ENCODE measurements at regions not wholly inside any gene's neighbourhood (a gene's known extent, or its start where the extent isn't known, plus 50 kb on each side); places are given as distances from the start of the nearest gene placed in this dataset.

GRCh38 chr11:45430361-45430760, 144.2 kb upstream of the SYT13 start:
- CTCF ChIA-PET: interaction anchor here (0.6 kb wide), 1 partner anchor 408 kb away, joined by 3 read pairs; no protein-coding TSS in a partner anchor
- 32% methylated on average over 1 of the region's 1 CpG for WGBS (ENCODE audit: low lambda C conversion rate)
- peaks cover 18% of the 10 kb centered on the region; the same call in 1 of the 2 replicates for H3K27me3 ChIP-seq (ENCODE audit: insufficient read depth)

GRCh38 chr11:45429719-45430118, 143.6 kb upstream of the SYT13 start:
- no peaks in the 10 kb centered on the region for H3F3A ChIP-seq (replicated peaks; ENCODE audit: insufficient read depth)
- CTCF ChIA-PET: interaction anchor here (0.6 to 1.0 kb wide), 2 partner anchors 59 to 407 kb away, joined by 3 read pairs; no protein-coding TSS in a partner anchor

More at GRCh38 chr11:45430361-45430760, 144.2 kb upstream of the SYT13 start:
- Histone ChIP-seq H3K9ac (no peak overlapping the region), H4K20me1 (ENCODE audit: insufficient read depth) (no peaks in the 10 kb centered on the region), H3K9me3 (no peaks in the 10 kb centered on the region), H3K4me1 (ENCODE audit: control insufficient read depth in 1 of 2, insufficient read depth in 2 of 2, low read depth in 1 of 2, low read length in 1 of 2) (no peaks in the 10 kb centered on the region; a peak in 1 of 4 replicates), H2AFZ (ENCODE audit: low read depth) (no peak overlapping the region), H3K9me2 (no peaks in the 10 kb centered on the region), H3K4me3 (ENCODE audit: low read depth in 2 of 2, low read length in 1 of 2) (no peak overlapping the region), H3K79me2 (ENCODE audit: insufficient read depth) (no peaks in the 10 kb centered on the region), H3K27ac (ENCODE audit: low read depth in 2 of 2, low read length in 1 of 2) (no peak overlapping the region), H3K4me2 (no peak overlapping the region), H3F3A (replicated peaks; ENCODE audit: insufficient read depth) (no peaks in the 10 kb centered on the region), H3K36me3 (replicated peaks in 1 of 2; ENCODE audit: control insufficient read depth in 1 of 2, insufficient read depth in 2 of 2, low read length in 1 of 2) (no peaks in the 10 kb centered on the region)
- TF ChIP-seq SIN3A (IDR thresholded peaks at IDR 0.05; ENCODE audit: borderline replicate concordance, low read depth, low read length): no peak
- TF ChIP-seq PBX3 (IDR thresholded peaks at IDR 0.05): no peak
- no peak for TF ChIP-seq CTCF (IDR thresholded peaks at IDR 0.05)
- no peak for TF ChIP-seq CHD2 (IDR thresholded peaks at IDR 0.05; ENCODE audit: low read length, partially characterized antibody)
- TF ChIP-seq ELF1 (IDR thresholded peaks at IDR 0.05): no peak
- TF ChIP-seq YY1 (IDR thresholded peaks at IDR 0.05; ENCODE audit: low read depth): no peak
- TF ChIP-seq FOSL2 (IDR thresholded peaks at IDR 0.05; ENCODE audit: borderline replicate concordance, low read depth): no peak
- TF ChIP-seq MEF2A (IDR thresholded peaks at IDR 0.05; ENCODE audit: borderline replicate concordance, low read depth): no peak
- POLR2A ChIA-PET: no interaction called here
- DNase-seq: no peak

More at GRCh38 chr11:45429719-45430118, 143.6 kb upstream of the SYT13 start:
- Histone ChIP-seq H3K36me3 (replicated peaks in 1 of 2; ENCODE audit: control insufficient read depth in 1 of 2, insufficient read depth in 2 of 2, low read length in 1 of 2) (no peaks in the 10 kb centered on the region), H3K4me3 (ENCODE audit: low read depth in 2 of 2, low read length in 1 of 2) (no peak overlapping the region), H3K9me3 (no peaks in the 10 kb centered on the region), H4K20me1 (ENCODE audit: insufficient read depth) (no peaks in the 10 kb centered on the region), H3K9me2 (no peaks in the 10 kb centered on the region), H3K79me2 (ENCODE audit: insufficient read depth) (no peaks in the 10 kb centered on the region), H3K27ac (ENCODE audit: low read depth in 2 of 2, low read length in 1 of 2) (no peak overlapping the region), H3K9ac (no peak overlapping the region), H3K4me2 (no peak overlapping the region), H3K27me3 (ENCODE audit: insufficient read depth) (peaks cover 14% of the 10 kb centered on the region; the same call in 1 of the 2 replicates), H3K4me1 (ENCODE audit: control insufficient read depth in 1 of 2, insufficient read depth in 2 of 2, low read depth in 1 of 2, low read length in 1 of 2) (no peaks in the 10 kb centered on the region; a peak in 1 of 4 replicates), H2AFZ (ENCODE audit: low read depth) (no peak overlapping the region)
- TF ChIP-seq RCOR1 (IDR thresholded peaks at IDR 0.05; ENCODE audit: low read length) (no peak), MAX (IDR thresholded peaks at IDR 0.05; ENCODE audit: low read depth) (no peak), USF2 (IDR thresholded peaks at IDR 0.05; ENCODE audit: borderline replicate concordance, low read depth, low read length) (no peak), POLR2AphosphoS5 (IDR thresholded peaks at IDR 0.05; ENCODE audit: low read depth, low read length) (no peak)
- 38% methylated on average over 4 of the region's 4 CpGs for WGBS (ENCODE audit: low lambda C conversion rate)
- no peak for DNase-seq
- POLR2A ChIA-PET: no interaction called here
